ENCODE measurements at regions not wholly inside any gene's neighbourhood (a gene's known extent, or its start where the extent isn't known, plus 50 kb on each side); places are given as distances from the start of the nearest gene placed in this dataset.

GRCh38 chr2:186946896-186947467 lies 98.0 kb upstream of the ZSWIM2 start:
- TF ChIP-seq CTCF (IDR thresholded peaks at IDR 0.05) = no peak
- no peak for TF ChIP-seq EZH2 (IDR thresholded peaks at IDR 0.05)

Measured in neural progenitor cell (in vitro differentiated cells).